Tibial nerve (tissue), 3 donors: ENCODE measurements at regions not wholly inside any gene's neighbourhood (a gene's known extent, or its start where the extent isn't known, plus 50 kb on each side); places are given as distances from the start of the nearest gene placed in this dataset.

ENCODE experiments used
- POLR2A ChIP-seq, 2 donors: fragments of 450-650 bp; IDR thresholded peaks; one replicate each; pipeline ENCODE4 v1.6.1; 2017; ENCODE audit warnings: antibody characterized with exemption in 2 of 2, mild to moderate bottlenecking in 2 of 2, moderate library complexity in 2 of 2
- TF ChIP-seq, protein P1 (sequence below), 5 experiments: fragments of 200-600 bp in 3 of 5; fragments of 450-650 bp in 2 of 5; sonication (generic) in 3 of 5; IDR thresholded peaks; one replicate each; pipeline ENCODE4 v1.5.1; 2016 to 2019; ENCODE audit warnings: antibody characterized with exemption in 5 of 5, mild to moderate bottlenecking in 3 of 5, moderate library complexity in 2 of 5

DNA sequence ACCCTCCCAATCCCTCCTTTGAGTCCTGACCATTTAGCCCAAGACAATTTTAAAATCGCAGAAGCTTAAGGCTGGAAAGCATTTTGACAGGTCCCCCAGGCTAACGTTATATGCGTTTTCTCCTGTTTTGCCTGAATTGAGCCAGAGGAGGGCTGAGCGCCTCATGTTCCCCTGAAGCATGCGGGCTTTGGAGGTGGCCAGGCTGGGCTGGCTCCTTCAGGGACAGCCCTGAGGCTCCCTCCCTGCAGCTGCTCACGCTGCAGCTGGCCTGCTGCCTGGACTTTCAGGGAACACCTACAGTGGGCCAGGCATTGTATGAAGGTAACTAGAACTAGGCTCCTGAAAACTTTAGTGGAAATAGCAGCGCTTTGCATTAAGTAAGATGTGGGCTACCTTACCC lies 179.2 kb downstream of the ACKR3 start:
- no peak for TF ChIP-seq POLR2A (IDR thresholded peaks at IDR 0.05)
- TF ChIP-seq, protein P1, sequence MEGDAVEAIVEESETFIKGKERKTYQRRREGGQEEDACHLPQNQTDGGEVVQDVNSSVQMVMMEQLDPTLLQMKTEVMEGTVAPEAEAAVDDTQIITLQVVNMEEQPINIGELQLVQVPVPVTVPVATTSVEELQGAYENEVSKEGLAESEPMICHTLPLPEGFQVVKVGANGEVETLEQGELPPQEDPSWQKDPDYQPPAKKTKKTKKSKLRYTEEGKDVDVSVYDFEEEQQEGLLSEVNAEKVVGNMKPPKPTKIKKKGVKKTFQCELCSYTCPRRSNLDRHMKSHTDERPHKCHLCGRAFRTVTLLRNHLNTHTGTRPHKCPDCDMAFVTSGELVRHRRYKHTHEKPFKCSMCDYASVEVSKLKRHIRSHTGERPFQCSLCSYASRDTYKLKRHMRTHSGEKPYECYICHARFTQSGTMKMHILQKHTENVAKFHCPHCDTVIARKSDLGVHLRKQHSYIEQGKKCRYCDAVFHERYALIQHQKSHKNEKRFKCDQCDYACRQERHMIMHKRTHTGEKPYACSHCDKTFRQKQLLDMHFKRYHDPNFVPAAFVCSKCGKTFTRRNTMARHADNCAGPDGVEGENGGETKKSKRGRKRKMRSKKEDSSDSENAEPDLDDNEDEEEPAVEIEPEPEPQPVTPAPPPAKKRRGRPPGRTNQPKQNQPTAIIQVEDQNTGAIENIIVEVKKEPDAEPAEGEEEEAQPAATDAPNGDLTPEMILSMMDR (IDR thresholded peaks at IDR 0.05), result no peak
